Uterus (tissue), 2 donors: ENCODE measurements at regions not wholly inside any gene's neighbourhood (a gene's known extent, or its start where the extent isn't known, plus 50 kb on each side); places are given as distances from the start of the nearest gene placed in this dataset.

Experiments used
- CTCF ChIP-seq, 4 experiments: fragments of 200-600 bp in 2 of 4; fragments of 450-650 bp in 2 of 4; sonication (generic) in 2 of 4; IDR thresholded peaks; one replicate each; pipeline ENCODE4 v1.5.1; 2016 to 2019; ENCODE audit warnings: antibody characterized with exemption in 4 of 4, mild to moderate bottlenecking in 2 of 4, moderate library complexity in 1 of 4
- POLR2A ChIP-seq, 2 donors: fragments of 450-650 bp; IDR thresholded peaks; one replicate each; pipeline ENCODE4 v1.6.1; 2016; ENCODE audit warnings: antibody characterized with exemption in 2 of 2, mild to moderate bottlenecking in 1 of 2, moderate library complexity in 1 of 2

DNA sequence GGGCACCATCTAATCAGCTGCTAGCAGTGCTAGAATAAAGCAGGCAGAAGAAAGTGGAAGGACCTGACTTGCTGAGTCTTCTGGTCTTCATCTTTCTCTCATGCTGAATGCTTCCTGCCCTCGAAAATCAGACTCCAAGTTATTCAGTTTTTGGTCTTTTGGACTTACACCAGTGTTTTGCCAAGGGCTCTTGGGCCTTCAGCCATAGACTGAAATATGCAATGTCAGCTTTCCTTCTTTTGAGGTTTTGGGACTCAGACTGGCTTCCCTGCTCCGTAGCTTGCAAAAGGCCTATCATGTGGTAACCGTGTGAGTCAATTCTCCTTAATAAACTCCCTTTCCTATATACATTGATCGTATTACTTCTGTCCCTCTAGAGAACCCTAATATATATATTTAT lies 159.3 kb downstream of the SLCO1B3 start:
- TF ChIP-seq CTCF (IDR thresholded peaks at IDR 0.05) (no peak), POLR2A (IDR thresholded peaks at IDR 0.05) (no peak)
